Mesendoderm (in vitro differentiated cells): ENCODE measurements at regions not wholly inside any gene's neighbourhood (a gene's known extent, or its start where the extent isn't known, plus 50 kb on each side); places are given as distances from the start of the nearest gene placed in this dataset.
"Not testable (repeated sequence)": the region's sequence is repeated elsewhere in the genome, so short reads cannot be mapped to it uniquely, and the experiment has no call there.

ENCODE experiments used
- DNase-seq: peaks from one replicate; pipeline ENCODE4 v3.0.0; 2013
- H2AK5ac ChIP-seq: 2 replicates; pipeline ENCODE4 v1.6.1; 2013; ENCODE audit warnings: low read length, inconsistent platforms
- H2BK120ac ChIP-seq: 2 replicates; pipeline ENCODE4 v1.6.1; 2013; ENCODE audit warnings: low read depth, mild to moderate bottlenecking, low read length, moderate library complexity, mixed read lengths
- H2BK15ac ChIP-seq: replicated peaks from 2 replicates; pipeline ENCODE4 v1.6.1; 2013; ENCODE audit warnings: low read depth, mild to moderate bottlenecking, moderate library complexity
- H2BK5ac ChIP-seq: 2 replicates; pipeline ENCODE4 v1.6.1; 2013; ENCODE audit warnings: low read length, inconsistent platforms
- H3K18ac ChIP-seq: 2 replicates; pipeline ENCODE4 v1.6.1; 2013; ENCODE audit warnings: mild to moderate bottlenecking, low read length, mixed read lengths
- H3K23ac ChIP-seq: one replicate; pipeline ENCODE4 v1.6.1; 2013; ENCODE audit warnings: low read length
- H3K27ac ChIP-seq: 2 replicates; pipeline ENCODE4 v1.5.1; 2013; ENCODE audit warnings: low read depth, mild to moderate bottlenecking, inconsistent platforms, low read length, moderate library complexity
- H3K27me3 ChIP-seq: 2 replicates; pipeline ENCODE4 v1.6.1; 2013; ENCODE audit warnings: low read length, control low read depth, mild to moderate bottlenecking, inconsistent platforms; ENCODE audit not compliant: insufficient read depth, poor library complexity
- H3K36me3 ChIP-seq: 2 replicates; pipeline ENCODE4 v1.6.1; 2013; ENCODE audit warnings: low read length, inconsistent platforms; ENCODE audit not compliant: control insufficient read depth, insufficient read depth
- H3K4ac ChIP-seq: one replicate; pipeline ENCODE4 v1.6.1; 2013; ENCODE audit warnings: low read depth, mild to moderate bottlenecking, low read length, moderate library complexity
- H3K4me1 ChIP-seq: 2 replicates; pipeline ENCODE4 v1.6.1; 2013; ENCODE audit warnings: low read depth, low read length, inconsistent platforms; ENCODE audit not compliant: control insufficient read depth
- H3K4me2 ChIP-seq: 2 replicates; pipeline ENCODE4 v1.6.1; 2013; ENCODE audit warnings: low read length
- H3K4me3 ChIP-seq: 2 replicates; pipeline ENCODE4 v1.5.1; 2013; ENCODE audit warnings: mild to moderate bottlenecking, low read length
- H3K56ac ChIP-seq: one replicate; pipeline ENCODE4 v1.6.1; 2013; ENCODE audit warnings: low read length
- H3K79me1 ChIP-seq: 2 replicates; pipeline ENCODE4 v1.6.1; 2013; ENCODE audit warnings: low read length, inconsistent platforms
- H3K79me2 ChIP-seq: 2 replicates; pipeline ENCODE4 v1.6.1; 2013; ENCODE audit warnings: mild to moderate bottlenecking, low read length; ENCODE audit not compliant: control insufficient read depth, insufficient read depth
- H3K9ac ChIP-seq: 2 replicates; pipeline ENCODE4 v1.6.1; 2013; ENCODE audit warnings: low read length, inconsistent platforms
- H4K5ac ChIP-seq: one replicate; pipeline ENCODE4 v1.6.1; 2013; ENCODE audit warnings: low read length
- H4K8ac ChIP-seq: one replicate; pipeline ENCODE4 v1.6.1; 2013; ENCODE audit warnings: low read depth, mild to moderate bottlenecking, control low read depth, low read length, moderate library complexity
- WGBS: extraction: QIAGEN DNeasy Blood & Tissue Kit; methylation state at CpG from one replicate; pipeline ENCODE4 v1.1.7; 2013; ENCODE audit warnings: low lambda C conversion rate, missing lambda C conversion rate; ENCODE audit not compliant: insufficient coverage; ENCODE audit errors: extremely low coverage; 5-methylcytosine and 5-hydroxymethylcytosine counted together

GRCh38 chr1:116844775-116845174 lies 64.9 kb upstream of the PTGFRN start:
- H3K4me2 ChIP-seq, result no peak overlapping the region
- no peak overlapping the region for H3K4ac ChIP-seq
- H3K79me2 ChIP-seq, result no peaks in the 10 kb centered on the region
- no peak for DNase-seq
- H3K27ac ChIP-seq, result no peak overlapping the region
- no peak overlapping the region for H3K23ac ChIP-seq
- H3K18ac ChIP-seq, result no peak overlapping the region
- no peaks in the 10 kb centered on the region for H3K79me1 ChIP-seq
- H3K9ac ChIP-seq, result no peak overlapping the region
- no peaks in the 10 kb centered on the region for H3K27me3 ChIP-seq
- WGBS, result no CpG with 5 or more reads among the region's 1 CpG
- H2BK15ac ChIP-seq, result no peak overlapping the region
- H3K36me3 ChIP-seq, result no peaks in the 10 kb centered on the region
- H2AK5ac ChIP-seq, result no peak overlapping the region
- H3K4me3 ChIP-seq, result no peak overlapping the region
- H2BK120ac ChIP-seq, result no peak overlapping the region
- no peak overlapping the region for H4K5ac ChIP-seq
- H3K56ac ChIP-seq, result no peak overlapping the region
- H2BK5ac ChIP-seq, result no peak overlapping the region
- no peaks in the 10 kb centered on the region for H3K4me1 ChIP-seq
- H4K8ac ChIP-seq, result no peak overlapping the region

- no peaks in the 10 kb centered on the region for H3K4me1 ChIP-seq
- no peak overlapping the region for H3K23ac ChIP-seq
- no peak overlapping the region for H4K8ac ChIP-seq
- no peak overlapping the region for H3K4me3 ChIP-seq
- H2BK15ac ChIP-seq, result no peak overlapping the region
- H3K18ac ChIP-seq, result no peak overlapping the region
- no peak overlapping the region for H4K5ac ChIP-seq
- no peaks in the 10 kb centered on the region for H3K79me1 ChIP-seq
- no peak overlapping the region for H3K27ac ChIP-seq
- H2AK5ac ChIP-seq, result no peak overlapping the region
- no peak overlapping the region for H2BK120ac ChIP-seq
- H3K4me2 ChIP-seq, result no peak overlapping the region
- H3K36me3 ChIP-seq, result no peaks in the 10 kb centered on the region
- WGBS, result no CpG with 5 or more reads among the region's 2 CpGs
- no peak overlapping the region for H3K9ac ChIP-seq
- H3K27me3 ChIP-seq, result no peaks in the 10 kb centered on the region
- H3K56ac ChIP-seq, result no peak overlapping the region
- no peak for DNase-seq
- H2BK5ac ChIP-seq, result no peak overlapping the region
- H3K79me2 ChIP-seq, result no peaks in the 10 kb centered on the region
- H3K4ac ChIP-seq, result no peak overlapping the region
Observed at GRCh38 chr1:116847190-116847589, 62.5 kb upstream of the PTGFRN start.

DNA sequence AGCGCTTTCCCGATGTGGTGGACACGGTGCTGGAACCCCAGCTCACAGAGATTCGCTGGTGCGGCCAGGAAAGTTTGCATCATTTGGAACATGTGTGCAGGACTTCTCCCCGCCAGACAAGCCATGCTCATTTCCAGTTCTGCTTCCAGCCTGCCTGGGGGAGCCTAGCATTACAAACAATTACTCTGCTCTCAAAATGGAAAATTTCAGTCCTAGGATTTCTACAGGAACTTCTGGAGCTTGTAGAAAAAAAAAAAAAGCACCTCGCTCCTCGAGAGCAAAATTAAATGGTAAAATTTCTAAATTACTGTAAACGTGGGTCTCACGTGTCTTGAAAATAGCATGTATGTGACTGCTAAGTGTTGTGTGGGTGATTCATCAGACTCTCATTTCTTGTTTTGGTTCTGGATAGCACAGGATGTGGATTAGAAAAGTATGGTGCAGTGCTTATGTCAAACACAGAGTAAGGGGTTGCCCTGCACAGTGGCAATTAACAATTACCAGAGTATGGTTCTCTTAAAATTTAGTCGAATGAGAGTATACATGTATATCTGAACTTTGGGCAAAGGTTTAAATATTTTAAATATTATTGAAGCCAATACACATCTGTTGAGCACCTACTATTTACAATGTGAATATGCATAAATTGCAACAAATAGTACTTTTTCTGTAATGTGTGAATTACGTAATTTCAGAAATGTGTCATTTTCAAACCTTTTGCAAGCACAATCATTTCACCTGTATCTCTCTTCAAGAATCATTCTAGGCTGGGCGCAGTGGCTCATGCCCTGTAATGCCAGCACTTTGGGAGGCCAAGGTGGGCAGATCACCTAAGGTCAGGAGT lies 61.8 kb upstream of the PTGFRN start:
- H2BK120ac ChIP-seq, result no peak overlapping the region
- H3K4me2 ChIP-seq, result no peak overlapping the region
- H3K36me3 ChIP-seq, result no peaks in the 10 kb centered on the region
- peaks cover 1% of the 10 kb centered on the region for H3K4me1 ChIP-seq
- no peak overlapping the region for H3K4ac ChIP-seq
- no peak overlapping the region for H3K18ac ChIP-seq
- no peaks in the 10 kb centered on the region for H3K79me2 ChIP-seq
- no peak overlapping the region for H3K56ac ChIP-seq
- no peak overlapping the region for H4K5ac ChIP-seq
- no peak overlapping the region for H2AK5ac ChIP-seq
- H3K27me3 ChIP-seq, result no peaks in the 10 kb centered on the region
- no peak overlapping the region for H3K27ac ChIP-seq
- H4K8ac ChIP-seq, result no peak overlapping the region
- no peak overlapping the region for H3K23ac ChIP-seq
- no peak overlapping the region for H3K9ac ChIP-seq
- WGBS, result no CpG with 5 or more reads among the region's 13 CpGs
- H2BK5ac ChIP-seq, result no peak overlapping the region
- no peak overlapping the region for H3K4me3 ChIP-seq
- H3K79me1 ChIP-seq, result no peaks in the 10 kb centered on the region
- no peak overlapping the region for H2BK15ac ChIP-seq
- DNase-seq, result no peak

DNA sequence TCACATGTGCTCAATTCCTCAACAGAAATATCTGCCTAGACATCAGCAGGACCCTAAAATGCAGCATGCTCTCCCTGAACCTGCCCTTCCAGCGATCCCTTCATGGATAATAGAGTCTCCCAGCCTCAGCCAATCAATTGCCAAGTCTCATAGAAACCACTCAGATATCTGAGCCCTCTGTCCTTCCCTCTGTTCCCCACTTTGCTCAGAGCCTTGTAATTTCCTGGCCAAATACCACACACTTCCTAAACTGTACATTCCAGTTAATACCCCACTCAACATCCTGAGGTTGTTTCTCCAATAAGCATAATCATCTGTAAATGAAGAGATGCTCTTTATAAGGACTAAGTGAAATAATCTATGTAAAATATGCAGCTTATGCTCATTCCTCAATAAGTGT lies 59.3 kb upstream of the PTGFRN start:
- Histone ChIP-seq H4K8ac (no peak overlapping the region), H3K4ac (no peak overlapping the region), H3K56ac (no peak overlapping the region), H2BK15ac (no peak overlapping the region), H3K36me3 (no peaks in the 10 kb centered on the region), H2BK5ac (no peak overlapping the region), H3K4me3 (no peak overlapping the region), H3K79me1 (no peaks in the 10 kb centered on the region), H2AK5ac (no peak overlapping the region), H2BK120ac (no peak overlapping the region), H4K5ac (no peak overlapping the region), H3K4me1 (peaks cover 12% of the 10 kb centered on the region), H3K23ac (no peak overlapping the region), H3K18ac (no peak overlapping the region), H3K27ac (no peak overlapping the region), H3K9ac (no peak overlapping the region), H3K4me2 (no peak overlapping the region), H3K27me3 (no peaks in the 10 kb centered on the region), H3K79me2 (no peaks in the 10 kb centered on the region)
- no peak for DNase-seq
- WGBS, result no CpG with 5 or more reads among the region's 1 CpG

DNA sequence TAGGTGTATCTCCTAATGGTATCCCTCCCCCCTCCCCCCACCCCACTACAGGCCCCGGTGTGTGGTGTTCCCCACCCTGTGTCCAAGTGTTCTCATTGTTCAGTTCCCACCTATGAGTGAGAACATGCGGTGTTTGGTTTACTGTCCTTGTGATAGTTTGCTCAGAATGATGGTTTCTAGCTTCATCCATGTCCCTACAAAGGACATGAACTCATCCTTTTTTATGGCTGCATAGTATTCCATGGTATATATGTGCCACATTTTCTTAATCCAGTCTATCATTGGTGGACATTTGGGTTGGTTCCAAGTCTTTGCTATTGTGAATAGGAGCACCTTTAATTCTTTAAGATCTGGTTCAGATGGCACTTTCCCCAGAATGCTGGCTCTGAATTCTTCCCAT lies 58.5 kb upstream of the PTGFRN start:
- not testable (repeated sequence) for H3K79me1 ChIP-seq, H3K9ac ChIP-seq, H3K56ac ChIP-seq, H3K79me2 ChIP-seq, H3K36me3 ChIP-seq, H2AK5ac ChIP-seq, H3K4me2 ChIP-seq, H2BK120ac ChIP-seq, H3K4me3 ChIP-seq, H2BK15ac ChIP-seq, DNase-seq, H3K18ac ChIP-seq, H3K4ac ChIP-seq, H3K23ac ChIP-seq, H4K5ac ChIP-seq, H4K8ac ChIP-seq, H2BK5ac ChIP-seq, H3K27me3 ChIP-seq, H3K27ac ChIP-seq
- no CpG with 5 or more reads among the region's 2 CpGs for WGBS
- H3K4me1 ChIP-seq, result peaks cover 17% of the 10 kb centered on the region

- Histone ChIP-seq H3K36me3 (no peaks in the 10 kb centered on the region), H3K27ac (no peak overlapping the region), H2AK5ac (no peak overlapping the region), H4K5ac (no peak overlapping the region), H3K79me1 (no peaks in the 10 kb centered on the region), H2BK120ac (no peak overlapping the region), H3K23ac (no peak overlapping the region), H3K27me3 (no peaks in the 10 kb centered on the region), H3K18ac (no peak overlapping the region), H3K4ac (peak overlapping the region; percentile 64), H3K79me2 (no peaks in the 10 kb centered on the region), H3K4me1 (peaks cover 17% of the 10 kb centered on the region), H3K4me3 (no peak overlapping the region), H2BK5ac (no peak overlapping the region), H3K4me2 (no peak overlapping the region), H2BK15ac (no peak overlapping the region), H3K56ac (no peak overlapping the region), H4K8ac (no peak overlapping the region), H3K9ac (no peak overlapping the region)
- DNase-seq, result no peak
- no CpG with 5 or more reads among the region's 5 CpGs for WGBS
Observed at GRCh38 chr1:116851846-116852245, 57.9 kb upstream of the PTGFRN start.
